ENCODE measurements at regions not wholly inside any gene's neighbourhood (a gene's known extent, or its start where the extent isn't known, plus 50 kb on each side); places are given as distances from the start of the nearest gene placed in this dataset.

- no peak for TF ChIP-seq POLR2A (IDR thresholded peaks at IDR 0.05; ENCODE audit: low read depth, low read length)
- DNase-seq (ENCODE audit: insufficient read length, low spot score) (peak; percentile 56), FAIRE-seq (no peak)
These were observed 161.9 kb upstream of the SKOR2 start for GRCh38 chr18:47413327-47413726.

- DNase-seq (ENCODE audit: insufficient read length, low spot score) (no peak), FAIRE-seq (no peak)
- TF ChIP-seq POLR2A (IDR thresholded peaks at IDR 0.05; ENCODE audit: low read depth, low read length), result no peak
These were observed 161.5 kb upstream of the SKOR2 start for GRCh38 chr18:47412924-47413323.

DNA sequence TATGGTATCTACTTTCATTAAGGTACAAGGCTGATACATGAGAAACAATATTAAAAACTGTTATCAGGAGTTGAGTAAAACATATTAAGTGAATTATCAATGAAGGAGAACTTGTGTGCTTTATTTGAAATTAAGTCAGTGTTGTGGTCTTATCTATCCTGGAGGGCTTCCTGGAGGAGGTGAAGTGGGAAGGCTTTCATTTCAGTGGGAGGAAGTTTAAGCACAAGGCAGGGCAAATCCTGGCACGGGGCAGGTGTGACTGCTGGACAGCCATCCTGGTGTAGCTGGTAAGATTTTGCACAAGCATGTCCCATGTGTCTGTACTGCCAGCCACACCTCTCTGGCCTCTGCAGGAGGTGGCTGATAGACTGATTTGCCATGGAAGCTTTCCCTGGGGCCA is 159.7 kb upstream of the SKOR2 start:
- no peak for TF ChIP-seq POLR2A (IDR thresholded peaks at IDR 0.05; ENCODE audit: low read depth, low read length)
- DNase-seq (ENCODE audit: insufficient read length, low spot score) (no peak), FAIRE-seq (no peak)

GRCh38 chr18:47410139-47410538 is 158.7 kb upstream of the SKOR2 start:
- FAIRE-seq (no peak), DNase-seq (ENCODE audit: insufficient read length, low spot score) (no peak)
- TF ChIP-seq POLR2A (IDR thresholded peaks at IDR 0.05; ENCODE audit: low read depth, low read length), result no peak

GRCh38 chr18:47409519-47409918 is 158.1 kb upstream of the SKOR2 start:
- FAIRE-seq (no peak), DNase-seq (ENCODE audit: insufficient read length, low spot score) (no peak)
- no peak for TF ChIP-seq POLR2A (IDR thresholded peaks at IDR 0.05; ENCODE audit: low read depth, low read length)

DNA sequence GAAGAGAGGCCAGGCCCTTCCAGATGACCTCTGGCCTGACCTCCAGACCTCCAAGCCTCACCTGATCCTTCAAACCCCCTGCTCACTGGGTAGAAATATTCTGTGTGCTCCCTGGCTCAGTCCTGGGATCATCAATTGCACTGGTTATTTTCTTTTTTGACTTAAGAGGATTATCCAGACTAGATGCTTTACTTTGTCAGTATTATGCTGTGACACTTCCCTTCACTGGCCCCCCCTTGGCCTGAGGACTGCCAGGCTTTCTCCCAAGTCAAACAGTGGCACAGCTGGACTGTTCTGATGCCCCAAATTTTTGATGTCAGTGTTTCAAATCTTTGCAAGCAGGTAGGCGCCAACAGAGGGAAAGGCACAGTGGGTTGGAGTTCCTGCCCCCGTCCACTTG is 156.3 kb upstream of the SKOR2 start:
- no peak for DNase-seq (ENCODE audit: insufficient read length, low spot score)
- TF ChIP-seq POLR2A (IDR thresholded peaks at IDR 0.05; ENCODE audit: low read depth, low read length), result no peak
- no peak for FAIRE-seq

DNA sequence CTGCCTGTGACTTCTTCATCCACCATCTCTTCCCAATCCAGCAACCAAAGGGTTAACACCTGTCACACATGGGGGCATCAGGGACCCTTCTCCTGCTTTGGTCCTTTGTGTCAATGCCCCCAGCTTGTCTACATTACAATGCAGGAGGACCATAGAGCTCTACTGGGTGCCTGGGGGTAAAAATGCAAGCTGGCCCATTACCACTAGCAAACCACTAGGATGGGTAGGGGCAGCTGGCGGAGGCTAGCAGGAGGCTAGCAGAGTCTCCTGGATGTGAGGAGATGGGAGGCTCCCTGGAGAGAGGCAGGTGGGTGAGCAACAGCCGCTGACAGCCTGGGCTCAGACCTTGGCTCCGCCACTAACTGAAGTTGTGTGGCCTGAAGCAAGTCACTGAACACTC is 153.4 kb upstream of the SKOR2 start:
- no peak for TF ChIP-seq POLR2A (IDR thresholded peaks at IDR 0.05; ENCODE audit: low read depth, low read length)
- FAIRE-seq (no peak), DNase-seq (ENCODE audit: insufficient read length, low spot score) (no peak)

DNA sequence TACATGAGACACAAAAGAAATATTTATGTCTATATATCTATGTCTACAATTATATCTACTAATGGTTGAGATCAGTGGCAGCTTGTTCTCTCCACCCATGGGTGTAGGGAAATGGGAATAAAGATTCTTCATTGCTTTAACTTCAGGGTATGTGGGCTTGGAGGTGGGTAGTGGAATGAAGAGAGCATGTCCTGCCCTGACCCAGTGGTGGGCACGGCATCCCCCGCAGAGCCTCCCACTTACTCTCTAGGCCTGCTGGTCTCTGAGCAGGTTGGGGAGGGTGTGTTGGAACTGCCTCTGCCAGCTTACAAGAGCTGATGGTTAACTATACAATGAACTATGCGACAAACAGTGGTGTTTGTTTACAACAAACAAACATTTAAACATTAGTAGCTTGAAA is 152.5 kb upstream of the SKOR2 start:
- TF ChIP-seq POLR2A (IDR thresholded peaks at IDR 0.05; ENCODE audit: low read depth, low read length), result no peak
- DNase-seq (ENCODE audit: insufficient read length, low spot score) (no peak), FAIRE-seq (no peak)

DNA sequence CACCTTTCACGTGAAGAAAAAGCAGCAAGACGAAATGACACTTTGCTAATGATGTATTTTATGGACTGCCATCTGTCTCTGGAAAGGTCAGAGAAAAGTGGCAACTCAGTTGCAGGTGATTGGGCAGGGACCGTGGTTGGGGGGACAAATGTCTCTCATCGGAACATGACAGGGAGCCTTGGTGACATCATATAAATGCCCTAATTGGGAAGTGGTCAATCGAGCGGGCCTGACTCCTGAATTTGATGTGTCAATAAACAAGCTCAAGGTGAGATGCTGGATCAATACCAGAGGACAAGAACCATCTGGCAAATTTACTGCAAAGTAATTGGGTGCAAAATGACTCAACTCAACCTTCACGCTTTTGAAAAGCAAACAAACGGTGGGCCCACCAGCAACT is 151.9 kb upstream of the SKOR2 start:
- DNase-seq (ENCODE audit: insufficient read length, low spot score) (no peak), FAIRE-seq (no peak)
- TF ChIP-seq POLR2A (IDR thresholded peaks at IDR 0.05; ENCODE audit: low read depth, low read length), result no peak

DNA sequence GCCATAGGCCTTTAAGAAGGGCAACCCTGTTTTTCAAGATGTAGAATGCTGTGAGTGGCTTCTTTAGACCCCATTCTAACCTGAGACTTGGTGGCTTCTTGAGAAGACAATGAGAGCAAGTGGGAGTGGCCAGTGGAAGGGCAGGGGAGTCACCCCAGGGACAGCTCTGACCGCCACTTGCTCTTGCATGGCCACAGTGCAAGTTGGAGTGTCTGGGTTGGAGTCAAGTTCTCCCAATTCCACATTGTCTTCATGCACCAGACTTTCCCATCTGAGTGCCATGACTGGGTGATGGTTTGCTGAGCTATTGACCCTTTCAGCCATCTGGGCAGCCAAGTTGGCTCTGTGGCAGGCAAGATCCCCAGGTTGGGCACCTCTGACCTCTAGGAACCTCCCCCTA is 148.0 kb upstream of the SKOR2 start:
- TF ChIP-seq POLR2A (IDR thresholded peaks at IDR 0.05; ENCODE audit: low read depth, low read length), result no peak
- FAIRE-seq, result no peak

GRCh38 chr18:47397671-47398319 is 146.3 kb upstream of the SKOR2 start:
- FAIRE-seq, result no peak
- no peak for DNase-seq (ENCODE audit: insufficient read length, low spot score)
- no peak for TF ChIP-seq POLR2A (IDR thresholded peaks at IDR 0.05; ENCODE audit: low read depth, low read length)

More for the DNA sequence above, 148.0 kb upstream of the SKOR2 start:
- no peak for DNase-seq (ENCODE audit: insufficient read length, low spot score)

DNA sequence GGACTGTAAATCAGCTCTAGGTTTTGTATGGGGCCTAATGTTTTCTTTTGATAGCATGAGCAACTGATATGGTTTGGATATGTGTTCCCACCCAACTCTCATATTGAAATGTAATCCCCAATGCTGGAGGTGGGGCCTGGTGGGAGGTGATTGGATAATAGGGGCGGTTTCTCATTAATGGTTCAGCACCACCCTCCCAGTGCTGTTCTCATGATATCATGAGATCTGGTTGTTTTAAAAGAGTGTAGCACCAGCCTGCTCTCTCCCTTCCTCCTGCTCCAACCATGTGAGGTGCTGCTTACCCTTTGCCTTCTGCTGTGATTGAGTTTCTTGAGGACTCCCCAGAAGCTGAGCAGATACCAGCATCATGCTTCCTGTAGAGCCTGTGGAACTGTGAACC is 140.2 kb upstream of the SKOR2 start:
- TF ChIP-seq POLR2A (IDR thresholded peaks at IDR 0.05; ENCODE audit: low read depth, low read length), result no peak
- no peak for DNase-seq (ENCODE audit: insufficient read length, low spot score)
- no peak for FAIRE-seq

DNA sequence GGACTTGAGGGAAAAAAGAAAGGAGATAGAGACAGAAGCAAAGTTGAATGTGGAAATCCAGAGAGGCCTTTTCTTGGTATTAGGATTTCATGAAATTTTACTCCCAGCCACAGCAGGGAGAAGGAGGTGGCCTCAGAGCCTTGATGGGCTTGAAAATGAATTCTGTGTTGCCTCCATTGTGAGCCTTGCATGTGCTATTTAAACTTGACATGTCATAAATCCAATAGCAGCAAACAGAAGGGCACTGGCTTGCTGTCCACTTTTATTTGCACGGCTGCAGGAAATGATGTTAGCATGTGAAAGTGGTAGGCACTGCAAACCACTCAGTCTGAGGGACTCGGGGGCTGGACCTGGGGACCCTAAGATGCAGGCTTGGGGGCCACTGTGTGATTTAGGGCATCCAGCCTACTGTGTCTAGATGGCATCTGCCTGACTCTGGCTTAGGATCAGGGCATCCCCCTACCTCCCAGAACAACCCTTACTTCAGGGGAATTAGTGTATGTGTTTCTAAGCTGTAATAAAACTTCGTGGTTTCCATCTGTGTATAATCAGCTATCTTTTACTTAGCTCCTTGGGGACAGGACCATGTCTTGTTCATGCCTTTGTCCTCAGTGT is 139.1 kb upstream of the SKOR2 start:
- DNase-seq (ENCODE audit: insufficient read length, low spot score) (no peak), FAIRE-seq (no peak)
- TF ChIP-seq POLR2A (IDR thresholded peaks at IDR 0.05; ENCODE audit: low read depth, low read length), result no peak

- FAIRE-seq (peak; percentile 45), DNase-seq (ENCODE audit: insufficient read length, low spot score) (no peak)
- TF ChIP-seq POLR2A (IDR thresholded peaks at IDR 0.05; ENCODE audit: low read depth, low read length), result no peak
These were observed 137.8 kb upstream of the SKOR2 start for GRCh38 chr18:47389210-47389609.

DNA sequence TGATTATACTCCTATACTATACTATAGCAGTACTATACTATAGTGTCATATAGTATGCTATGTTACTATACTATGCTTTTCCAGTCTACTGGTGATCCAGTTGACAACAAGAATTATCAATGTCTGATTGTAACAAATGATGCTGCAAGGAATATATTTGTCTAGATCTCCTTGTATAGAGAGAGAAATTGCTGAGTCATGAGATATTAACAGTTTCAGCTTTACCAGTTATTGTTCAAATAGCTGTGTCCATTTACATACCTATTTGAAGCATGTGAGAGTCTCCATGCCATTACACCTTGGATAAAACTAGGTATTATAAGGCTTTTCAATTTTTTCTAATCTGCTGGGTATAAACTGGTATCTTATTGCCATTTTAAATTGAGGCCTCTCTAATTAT is 136.4 kb upstream of the SKOR2 start:
- no peak for FAIRE-seq
- no peak for DNase-seq (ENCODE audit: insufficient read length, low spot score)
- TF ChIP-seq POLR2A (IDR thresholded peaks at IDR 0.05; ENCODE audit: low read depth, low read length), result no peak

Measured in H54 (cell line).